Panc1 (cell line): ENCODE measurements at regions not wholly inside any gene's neighbourhood (a gene's known extent, or its start where the extent isn't known, plus 50 kb on each side); places are given as distances from the start of the nearest gene placed in this dataset.

Source experiments
- ATAC-seq: fragments of 200-7000 bp; cut with Tn5 transposase; 2 replicates; pipeline ENCODE4 v1.9.1; 2020; ENCODE audit warnings: mild to moderate bottlenecking, moderate library complexity
- BruUV-seq: library from RNA; stranded (reverse); fragments of 400-500 nt; replicated peaks from 2 replicates; lab custom pipeline; 2021; lab: Mats Ljungman, UMichigan
- CTCF ChIA-PET: fragments of 300-600 bp; sonication (Branson Sonifier 250); formaldehyde crosslinking; loops from one replicate; lab custom pipeline; 2022; ENCODE audit warnings: antibody characterized with exemption; lab: Charles Lee
- POLR2A ChIA-PET: fragments of 300-600 bp; sonication (Branson Sonifier 250); formaldehyde crosslinking; loops from one replicate; lab custom pipeline; 2022; ENCODE audit warnings: antibody characterized with exemption; lab: Charles Lee
- DNase-seq: peaks from one replicate; pipeline ENCODE4 v3.0.0-alpha.2; 2010; ENCODE audit warnings: low read depth, low spot score
- H3K27ac ChIP-seq: 2 replicates; pipeline ENCODE4 v1.5.1; 2011; ENCODE audit warnings: mild to moderate bottlenecking, low read length, inconsistent platforms
- H3K27me3 ChIP-seq: fragments of 200-500 bp; sonication (Bioruptor generic); 2 replicates; pipeline ENCODE4 v1.6.0; 2014; ENCODE audit warnings: low read length, inconsistent platforms; ENCODE audit not compliant: control insufficient read depth, insufficient read depth
- H3K36me3 ChIP-seq: fragments of 200-500 bp; sonication (Bioruptor generic); 2 replicates; pipeline ENCODE4 v1.5.1; 2014; ENCODE audit warnings: inconsistent platforms, mild to moderate bottlenecking, low read length, moderate library complexity; ENCODE audit not compliant: control insufficient read depth, insufficient read depth
- H3K4me1 ChIP-seq: 2 replicates; pipeline ENCODE4 v1.5.1; 2011; ENCODE audit warnings: inconsistent platforms, mild to moderate bottlenecking, low read length, moderate library complexity; ENCODE audit not compliant: control insufficient read depth, insufficient read depth
- H3K4me3 ChIP-seq, 2 experiments: 2 replicates each; pipeline ENCODE4 v1.5.1; 2011 to 2012; ENCODE audit warnings: low read depth in 2 of 2, low read length in 2 of 2, mild to moderate bottlenecking in 2 of 2, inconsistent platforms in 1 of 2, moderate library complexity in 1 of 2
- H3K9me3 ChIP-seq: fragments of 200-500 bp; sonication (Bioruptor generic); 2 replicates; pipeline ENCODE4 v1.5.1; 2014; ENCODE audit warnings: low read depth, mild to moderate bottlenecking, inconsistent platforms, low read length, moderate library complexity; ENCODE audit not compliant: control insufficient read depth, insufficient read depth
- CTCF ChIP-seq: fragments of 450-650 bp; IDR thresholded peaks from 2 replicates; pipeline ENCODE4 v1.5.1; 2017; ENCODE audit warnings: mild to moderate bottlenecking
- POLR2AphosphoS5 ChIP-seq: IDR thresholded peaks from 2 replicates; pipeline ENCODE4 v1.6.1; 2012; ENCODE audit warnings: mild to moderate bottlenecking, low read depth, low read length, moderate library complexity
- REST ChIP-seq, 2 experiments: IDR thresholded peaks; 2 replicates each; pipeline ENCODE4 v1.6.1; 2011 to 2012; ENCODE audit warnings: low read depth in 2 of 2, control low read depth in 1 of 2, low read length in 1 of 2, mild to moderate bottlenecking in 1 of 2, moderate library complexity in 1 of 2; ENCODE audit not compliant: insufficient read depth in 1 of 2
- SIN3A ChIP-seq: IDR thresholded peaks from 2 replicates; pipeline ENCODE4 v1.6.1; 2012; ENCODE audit warnings: low read depth, mild to moderate bottlenecking, low read length, moderate library complexity, borderline replicate concordance; ENCODE audit not compliant: insufficient read depth
- TCF7L2 ChIP-seq: IDR thresholded peaks from 2 replicates; pipeline ENCODE4 v1.6.1; 2011; ENCODE audit warnings: mild to moderate bottlenecking, low read depth, low read length, inconsistent platforms
- in situ Hi-C: cut with HindIII; loops from 2 replicates; pipeline ENCODE4 v1.10.0; 2016; ENCODE audit warnings: low sequenced_read_pairs, low pct_unique_long_range_greater_than_20kb
- intact Hi-C: fragments of 100-400 bp; cut with micrococcal nuclease; formaldehyde crosslinking; loops from one replicate; pipeline ENCODE4 v1.10.0; 2022; ENCODE audit not compliant: unreplicated experiment

GRCh38 chr2:144082327-144082726 is 437.6 kb downstream of the ZEB2 start:
- Histone ChIP-seq H3K4me3 (no peak overlapping the region), H3K9me3 (no peaks in the 10 kb centered on the region), H3K27me3 (no peaks in the 10 kb centered on the region), H3K27ac (no peak overlapping the region), H3K4me1 (no peaks in the 10 kb centered on the region), H3K36me3 (no peaks in the 10 kb centered on the region)
- in situ Hi-C loops (no loop called here), intact Hi-C loops (no loop called here)
- DNase-seq (no peak), ATAC-seq (no peak)
- ChIA-PET POLR2A (no interaction called here), CTCF (no interaction called here)
- TF ChIP-seq SIN3A (no peak), CTCF (no peak), REST (IDR thresholded peaks at IDR 0.05; ENCODE audit: insufficient read depth in 1 of 2, low read depth in 2 of 2, low read length in 1 of 2) (no peak), POLR2AphosphoS5 (no peak), TCF7L2 (no peak)
- no TSS peak for BruUV-seq

GRCh38 chr2:144081272-144081671 is 438.6 kb downstream of the ZEB2 start:
- ATAC-seq, result no peak
- POLR2A ChIA-PET, result no interaction called here
- H3K9me3 ChIP-seq, result no peaks in the 10 kb centered on the region
- no peak overlapping the region for H3K27ac ChIP-seq
- BruUV-seq, result no TSS peak
- no peaks in the 10 kb centered on the region for H3K36me3 ChIP-seq
- H3K27me3 ChIP-seq, result no peaks in the 10 kb centered on the region
- in situ Hi-C loops (no loop called here), intact Hi-C loops (no loop called here)
- no peaks in the 10 kb centered on the region for H3K4me1 ChIP-seq
- CTCF ChIA-PET, result no interaction called here
- TF ChIP-seq POLR2AphosphoS5 (no peak), SIN3A (no peak), TCF7L2 (no peak), CTCF (no peak), REST (IDR thresholded peaks at IDR 0.05; ENCODE audit: insufficient read depth in 1 of 2, low read depth in 2 of 2, low read length in 1 of 2) (no peak)
- DNase-seq, result no peak
- H3K4me3 ChIP-seq, result no peak overlapping the region
